H9 (cell line): ENCODE measurements at regions not wholly inside any gene's neighbourhood (a gene's known extent, or its start where the extent isn't known, plus 50 kb on each side); places are given as distances from the start of the nearest gene placed in this dataset.

Experiments
- DNase-seq: peaks from one replicate; pipeline ENCODE4 v3.0.0-alpha.2; 2017
- H2AFZ ChIP-seq: one replicate; pipeline ENCODE4 v1.6.1; 2013; ENCODE audit warnings: mild to moderate bottlenecking, low read length, control low read depth, moderate library complexity
- H2AK5ac ChIP-seq: 2 replicates; pipeline ENCODE4 v1.6.1; 2013; ENCODE audit warnings: low read length, control low read depth, mixed read lengths; ENCODE audit not compliant: insufficient read length
- H2BK120ac ChIP-seq: one replicate; pipeline ENCODE4 v1.6.1; 2013; ENCODE audit warnings: low read depth, mild to moderate bottlenecking, low read length, control low read depth, inconsistent platforms; ENCODE audit not compliant: poor library complexity, severe bottlenecking
- H2BK12ac ChIP-seq: 2 replicates; pipeline ENCODE4 v1.6.1; 2013; ENCODE audit warnings: low read length, control low read depth, mixed read lengths, low read depth; ENCODE audit not compliant: insufficient read length
- H2BK15ac ChIP-seq: 2 replicates; pipeline ENCODE4 v1.6.1; 2013; ENCODE audit warnings: low read depth, low read length, control low read depth
- H2BK20ac ChIP-seq: one replicate; pipeline ENCODE4 v1.6.1; 2013; ENCODE audit warnings: low read depth, mild to moderate bottlenecking, low read length, control low read depth, inconsistent platforms; ENCODE audit not compliant: poor library complexity, severe bottlenecking
- H2BK5ac ChIP-seq: 2 replicates; pipeline ENCODE4 v1.6.1; 2013; ENCODE audit warnings: low read length, control low read depth, mixed read lengths; ENCODE audit not compliant: insufficient read length
- H3K14ac ChIP-seq: 2 replicates; pipeline ENCODE4 v1.6.1; 2013; ENCODE audit warnings: low read length, control low read depth; ENCODE audit not compliant: insufficient read depth
- H3K18ac ChIP-seq: 2 replicates; pipeline ENCODE4 v1.6.1; 2013; ENCODE audit warnings: low read depth, mild to moderate bottlenecking, mixed read lengths, low read length, control low read depth; ENCODE audit not compliant: insufficient read length
- H3K23ac ChIP-seq: 2 replicates; pipeline ENCODE4 v1.6.1; 2013; ENCODE audit warnings: low read length, control low read depth, mixed read lengths, low read depth; ENCODE audit not compliant: insufficient read length
- H3K23me2 ChIP-seq: 2 replicates; pipeline ENCODE4 v1.6.1; 2013; ENCODE audit warnings: low read depth, mild to moderate bottlenecking, mixed read lengths, low read length, control low read depth; ENCODE audit not compliant: insufficient read length, poor library complexity, severe bottlenecking
- H3K27ac ChIP-seq: 2 replicates; pipeline ENCODE4 v1.5.1; 2013; ENCODE audit warnings: low read length, control low read depth, mixed read lengths, low read depth; ENCODE audit not compliant: insufficient read length
- H3K27me3 ChIP-seq: 2 replicates; pipeline ENCODE4 v1.6.1; 2013; ENCODE audit warnings: low read length, control low read depth, inconsistent platforms; ENCODE audit not compliant: insufficient read depth
- H3K4ac ChIP-seq: 2 replicates; pipeline ENCODE4 v1.6.1; 2013; ENCODE audit warnings: low read depth, mild to moderate bottlenecking, control low read depth, inconsistent platforms, low read length, moderate library complexity
- H3K4me1 ChIP-seq: 2 replicates; pipeline ENCODE4 v1.6.1; 2013; ENCODE audit warnings: low read length, control low read depth, inconsistent platforms; ENCODE audit not compliant: insufficient read depth
- H3K4me2 ChIP-seq: 2 replicates; pipeline ENCODE4 v1.6.1; 2013; ENCODE audit warnings: low read length, control low read depth, mixed read lengths; ENCODE audit not compliant: insufficient read length, insufficient read depth
- H3K56ac ChIP-seq: 2 replicates; pipeline ENCODE4 v1.6.1; 2013; ENCODE audit warnings: low read depth, mild to moderate bottlenecking, mixed read lengths, low read length, control low read depth; ENCODE audit not compliant: insufficient read length
- H3K79me1 ChIP-seq: 2 replicates; pipeline ENCODE4 v1.6.1; 2013; ENCODE audit warnings: low read depth, mild to moderate bottlenecking, moderate library complexity, low read length, control low read depth, inconsistent platforms; ENCODE audit not compliant: insufficient read depth, poor library complexity, severe bottlenecking
- H3K79me2 ChIP-seq: 2 replicates; pipeline ENCODE4 v1.6.1; 2013; ENCODE audit warnings: low read length, control low read depth, inconsistent platforms; ENCODE audit not compliant: insufficient read depth
- H3K9ac ChIP-seq: 2 replicates; pipeline ENCODE4 v1.6.1; 2013; ENCODE audit warnings: low read length, control low read depth, mixed read lengths; ENCODE audit not compliant: insufficient read length; ENCODE audit errors: extremely low read depth
- H3K9me3 ChIP-seq: one replicate; pipeline ENCODE4 v1.6.1; 2013; ENCODE audit warnings: low read depth, low read length, inconsistent platforms; ENCODE audit not compliant: control insufficient read depth
- H3T11ph ChIP-seq: one replicate; pipeline ENCODE4 v1.6.1; 2013; ENCODE audit warnings: mild to moderate bottlenecking, low read length, control low read depth, inconsistent platforms
- H4K20me1 ChIP-seq: one replicate; pipeline ENCODE4 v1.6.1; 2013; ENCODE audit not compliant: control insufficient read depth, insufficient read length, insufficient read depth
- H4K5ac ChIP-seq: 2 replicates; pipeline ENCODE4 v1.6.1; 2013; ENCODE audit warnings: low read depth, mild to moderate bottlenecking, mixed read lengths, low read length, control low read depth; ENCODE audit not compliant: insufficient read length
- H4K8ac ChIP-seq: replicated peaks from 2 replicates; pipeline ENCODE4 v1.6.1; 2013; ENCODE audit warnings: low read length, control low read depth, mixed read lengths, low read depth; ENCODE audit not compliant: insufficient read length
- H4K91ac ChIP-seq: 2 replicates; pipeline ENCODE4 v1.6.1; 2013; ENCODE audit warnings: low read depth, mild to moderate bottlenecking, moderate library complexity, mixed read lengths, low read length, control low read depth; ENCODE audit not compliant: insufficient read length
- H3K27ac Mint-ChIP-seq, 3 experiments: 2 replicates in 2 of 3; 3 replicates in 1 of 3; pipeline ENCODE4 v1.8.0; 2020 to 2021; ENCODE audit warnings: mixed read lengths in 3 of 3, mild to moderate bottlenecking in 1 of 3, moderate library complexity in 1 of 3
- H3K27me3 Mint-ChIP-seq: 2 replicates; pipeline ENCODE4 v1.8.0; 2021; ENCODE audit warnings: low read depth, mild to moderate bottlenecking, moderate library complexity, mixed read lengths
- H3K36me3 Mint-ChIP-seq, 3 experiments: 2 replicates in 2 of 3; 3 replicates in 1 of 3; pipeline ENCODE4 v1.8.0; 2020 to 2021; ENCODE audit warnings: low read depth in 3 of 3, mixed read lengths in 3 of 3; ENCODE audit not compliant: insufficient read depth in 1 of 3
- H3K4me1 Mint-ChIP-seq, 2 experiments: 2 replicates each; pipeline ENCODE4 v1.8.0; 2020; ENCODE audit warnings: mixed read lengths in 2 of 2
- H3K4me3 Mint-ChIP-seq, 2 experiments: 2 replicates in 1 of 2; 3 replicates in 1 of 2; pipeline ENCODE4 v1.8.0; 2020 to 2021; ENCODE audit warnings: mild to moderate bottlenecking in 2 of 2, mixed read lengths in 2 of 2, moderate library complexity in 1 of 2
- H3K9me3 Mint-ChIP-seq, 2 experiments: 2 replicates in 1 of 2; 3 replicates in 1 of 2; pipeline ENCODE4 v1.8.0; 2020; ENCODE audit warnings: mild to moderate bottlenecking in 2 of 2, mixed read lengths in 2 of 2, moderate library complexity in 1 of 2
- WGBS: extraction: QIAGEN DNeasy Blood & Tissue Kit; methylation state at CpG from one replicate; pipeline ENCODE4 v1.1.7; 2013; ENCODE audit warnings: missing lambda C conversion rate, low lambda C conversion rate, mixed read lengths; ENCODE audit not compliant: insufficient read length; ENCODE audit errors: extremely low coverage; 5-methylcytosine and 5-hydroxymethylcytosine counted together
- TF ChIP-seq, protein P1 (sequence below): fragments of 200-600 bp; sonication (generic); conservative IDR thresholded peaks from 3 replicates; pipeline ENCODE4 v1.8.0; 2021; ENCODE audit warnings: antibody characterized with exemption, mild to moderate bottlenecking

- no peaks in the 10 kb centered on the region for H3K9me3 ChIP-seq
- TF ChIP-seq, protein P1, sequence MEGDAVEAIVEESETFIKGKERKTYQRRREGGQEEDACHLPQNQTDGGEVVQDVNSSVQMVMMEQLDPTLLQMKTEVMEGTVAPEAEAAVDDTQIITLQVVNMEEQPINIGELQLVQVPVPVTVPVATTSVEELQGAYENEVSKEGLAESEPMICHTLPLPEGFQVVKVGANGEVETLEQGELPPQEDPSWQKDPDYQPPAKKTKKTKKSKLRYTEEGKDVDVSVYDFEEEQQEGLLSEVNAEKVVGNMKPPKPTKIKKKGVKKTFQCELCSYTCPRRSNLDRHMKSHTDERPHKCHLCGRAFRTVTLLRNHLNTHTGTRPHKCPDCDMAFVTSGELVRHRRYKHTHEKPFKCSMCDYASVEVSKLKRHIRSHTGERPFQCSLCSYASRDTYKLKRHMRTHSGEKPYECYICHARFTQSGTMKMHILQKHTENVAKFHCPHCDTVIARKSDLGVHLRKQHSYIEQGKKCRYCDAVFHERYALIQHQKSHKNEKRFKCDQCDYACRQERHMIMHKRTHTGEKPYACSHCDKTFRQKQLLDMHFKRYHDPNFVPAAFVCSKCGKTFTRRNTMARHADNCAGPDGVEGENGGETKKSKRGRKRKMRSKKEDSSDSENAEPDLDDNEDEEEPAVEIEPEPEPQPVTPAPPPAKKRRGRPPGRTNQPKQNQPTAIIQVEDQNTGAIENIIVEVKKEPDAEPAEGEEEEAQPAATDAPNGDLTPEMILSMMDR, result no peak
- no peak overlapping the region for H3K18ac ChIP-seq
- no peak overlapping the region for H2AFZ ChIP-seq
- H2BK12ac ChIP-seq, result no peak overlapping the region
- Mint-ChIP-seq H3K27me3 (no peaks in the 10 kb centered on the region; the same call in 1 of the 2 replicates), H3K4me3 (no peak overlapping the region), H3K36me3 (no peaks in the 10 kb centered on the region), H3K9me3 (no peaks in the 10 kb centered on the region), H3K27ac (no peak overlapping the region), H3K4me1 (no peaks in the 10 kb centered on the region; a peak in 2 of 4 replicates)
- no peak overlapping the region for H3K14ac ChIP-seq
- no peak overlapping the region for H3K27ac ChIP-seq
- no peak overlapping the region for H3K23ac ChIP-seq
- no peaks in the 10 kb centered on the region for H3K23me2 ChIP-seq
- no peak overlapping the region for H4K5ac ChIP-seq
- H3K9ac ChIP-seq, result no peak overlapping the region
- no peak overlapping the region for H3T11ph ChIP-seq
- H3K4ac ChIP-seq, result no peak overlapping the region
- no peak overlapping the region for H3K56ac ChIP-seq
- H4K91ac ChIP-seq, result no peak overlapping the region
- no peaks in the 10 kb centered on the region for H3K4me1 ChIP-seq
- no peak overlapping the region for H2BK120ac ChIP-seq
- no peak overlapping the region for H2BK15ac ChIP-seq
- H4K20me1 ChIP-seq, result no peaks in the 10 kb centered on the region
- H4K8ac ChIP-seq, result no peak overlapping the region
- H3K79me2 ChIP-seq, result no peaks in the 10 kb centered on the region
- no peak overlapping the region for H3K4me2 ChIP-seq
- H3K79me1 ChIP-seq, result no peaks in the 10 kb centered on the region
- H3K27me3 ChIP-seq, result no peaks in the 10 kb centered on the region
- no peak overlapping the region for H2BK20ac ChIP-seq
- H2BK5ac ChIP-seq, result no peak overlapping the region
- no peak overlapping the region for H2AK5ac ChIP-seq
- WGBS, result no CpG with 5 or more reads among the region's 3 CpGs
- DNase-seq, result no peak
Measured at GRCh38 chr6:151682922-151683321, 124.6 kb upstream of the ESR1 start.
